GM18858 (cell line): ENCODE measurements at regions not wholly inside any gene's neighbourhood (a gene's known extent, or its start where the extent isn't known, plus 50 kb on each side); places are given as distances from the start of the nearest gene placed in this dataset.
"Not testable (repeated sequence)": the region's sequence is repeated elsewhere in the genome, so short reads cannot be mapped to it uniquely, and the experiment has no call there.

Experiments used
- ATAC-seq: cut with Tn5 transposase; IDR thresholded peaks from one replicate; pipeline ENCODE4 v1.9.1; 2021; ENCODE audit not compliant: unreplicated experiment

DNA sequence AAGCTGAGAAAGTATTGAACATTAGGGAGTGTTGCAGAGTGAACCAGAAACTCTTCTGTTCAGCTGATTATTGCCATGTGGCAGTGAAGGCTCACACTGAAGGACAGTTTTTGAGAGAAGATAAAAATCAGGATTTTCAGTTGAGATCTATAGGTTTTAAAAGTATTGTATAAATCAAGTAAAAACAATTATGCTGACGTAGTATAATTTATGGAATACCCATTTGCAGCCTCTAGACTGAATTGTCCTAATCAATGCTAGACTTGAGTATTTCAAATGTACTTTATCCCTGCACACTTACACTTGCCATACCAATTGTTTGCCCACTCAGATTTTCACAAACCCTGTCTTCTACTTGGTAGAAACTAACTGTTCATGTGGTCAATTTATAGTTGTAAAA lies 245.8 kb downstream of the FRK start:
- no peak for ATAC-seq

GRCh38 chr6:115811541-115811940 lies 249.2 kb downstream of the FRK start:
- no peak for ATAC-seq

DNA sequence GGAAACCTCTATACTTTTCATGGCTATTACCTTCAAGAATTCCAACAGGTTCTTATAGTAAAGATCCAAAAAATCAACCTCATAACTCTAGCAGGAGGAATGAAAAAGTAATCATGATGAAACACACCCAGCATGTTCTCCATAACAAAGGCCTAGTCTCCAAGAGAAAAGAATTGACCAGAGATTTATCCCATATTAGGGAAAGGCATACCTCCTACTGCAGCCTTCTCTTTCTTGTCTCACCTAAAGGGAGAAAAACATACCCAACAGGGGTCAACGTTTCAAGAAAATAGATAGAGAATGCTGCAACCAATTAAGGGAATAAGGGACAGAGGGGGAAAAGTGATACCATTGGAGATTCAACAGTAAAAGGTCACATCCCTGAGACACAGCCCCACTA lies 262.5 kb downstream of the FRK start:
- no peak for ATAC-seq

DNA sequence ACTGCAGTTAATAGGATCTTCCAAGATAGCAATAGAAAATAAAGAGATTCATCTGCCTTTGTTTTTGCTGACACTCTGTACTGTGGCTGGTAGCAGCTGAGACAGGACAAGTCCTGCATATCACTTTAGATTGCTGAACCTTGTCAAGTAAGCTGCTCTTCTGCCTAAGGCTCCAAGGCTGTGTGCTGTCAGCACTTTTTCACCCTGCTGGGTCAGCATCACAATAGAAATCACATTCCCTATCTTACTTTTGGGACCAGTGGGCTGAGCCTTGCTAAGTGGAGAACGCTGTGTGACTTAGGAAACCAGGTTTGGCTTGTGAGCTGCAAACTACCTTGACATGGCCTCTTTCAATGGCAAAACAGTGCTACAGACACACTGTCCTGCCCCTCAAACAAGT lies 263.9 kb downstream of the FRK start:
- ATAC-seq, result no peak

- no peak for ATAC-seq
Measured at GRCh38 chr6:115796061-115796460, 264.6 kb downstream of the FRK start.

DNA sequence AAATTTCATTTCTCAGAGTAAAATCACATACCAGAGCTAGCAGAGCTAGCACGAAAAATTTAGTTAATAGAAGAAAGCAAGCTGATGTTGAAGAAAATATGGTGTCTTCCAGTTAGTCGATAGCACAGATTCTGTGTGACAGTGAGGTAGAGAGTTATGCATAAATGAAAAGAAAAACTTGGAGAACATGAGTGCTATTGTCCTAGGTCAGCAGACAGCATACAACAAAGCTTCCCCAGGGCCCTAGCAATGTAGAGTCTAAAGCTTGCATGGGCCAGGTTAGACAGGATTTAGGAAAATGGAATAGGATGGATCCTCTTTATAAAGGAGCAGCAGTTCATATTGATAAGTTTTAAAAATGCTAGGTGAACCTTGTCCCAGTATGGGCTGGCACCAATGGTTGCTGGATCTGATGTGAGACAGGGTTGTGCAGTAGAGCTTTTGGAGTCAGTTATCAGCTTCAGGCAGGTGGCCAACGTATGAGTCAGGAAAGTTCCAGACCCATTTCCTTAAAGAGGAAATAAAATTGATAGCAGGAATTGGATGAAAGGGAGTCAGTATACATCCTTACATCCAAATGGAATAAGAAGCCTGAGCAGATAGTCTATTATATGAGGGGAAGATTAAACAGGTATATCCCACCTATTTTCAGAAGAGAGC lies 277.2 kb downstream of the FRK start:
- no peak for ATAC-seq

DNA sequence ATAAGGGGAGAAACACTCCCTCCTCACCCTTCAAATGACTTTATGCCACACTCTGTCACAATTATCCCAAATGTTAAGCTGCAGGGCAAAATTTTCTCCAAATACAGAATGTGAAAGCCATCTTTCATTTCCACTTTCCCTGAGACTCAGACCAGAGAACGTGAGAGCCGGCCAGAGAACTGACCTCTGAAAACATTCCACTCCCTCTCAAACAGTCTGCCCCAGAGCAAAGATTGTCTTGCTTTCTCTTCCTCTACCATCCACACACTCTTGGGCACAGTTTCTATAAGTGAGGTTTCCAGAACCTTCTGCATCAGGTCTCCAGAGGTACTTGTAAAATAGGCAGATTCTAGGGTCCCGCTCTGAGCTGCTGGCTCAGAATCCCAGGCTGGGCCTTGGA lies 278.1 kb downstream of the FRK start:
- no peak for ATAC-seq

DNA sequence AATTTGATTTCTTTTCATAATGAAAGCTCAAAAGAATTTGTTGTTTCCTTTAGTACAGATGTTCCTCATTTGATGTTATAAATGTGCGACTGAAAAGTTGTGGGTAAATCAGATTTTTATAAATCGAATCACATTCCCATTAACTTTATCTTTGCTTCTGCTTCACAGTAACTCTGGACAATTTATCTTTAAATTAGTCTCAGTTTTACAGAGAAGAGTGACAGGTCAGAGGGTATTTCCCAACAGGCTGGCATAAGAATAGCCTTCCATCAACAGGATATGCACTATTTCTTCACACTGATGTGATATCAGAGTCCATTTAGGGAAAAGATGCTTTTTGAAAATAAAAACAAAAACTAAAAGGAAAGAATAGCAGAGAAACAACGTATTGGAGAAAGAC lies 286.9 kb downstream of the FRK start:
- no peak for ATAC-seq

- ATAC-seq, result no peak
Measured at GRCh38 chr6:115770851-115771250, 289.8 kb downstream of the FRK start.

- no peak for ATAC-seq
Measured at GRCh38 chr6:115768500-115768899, 292.2 kb downstream of the FRK start.

DNA sequence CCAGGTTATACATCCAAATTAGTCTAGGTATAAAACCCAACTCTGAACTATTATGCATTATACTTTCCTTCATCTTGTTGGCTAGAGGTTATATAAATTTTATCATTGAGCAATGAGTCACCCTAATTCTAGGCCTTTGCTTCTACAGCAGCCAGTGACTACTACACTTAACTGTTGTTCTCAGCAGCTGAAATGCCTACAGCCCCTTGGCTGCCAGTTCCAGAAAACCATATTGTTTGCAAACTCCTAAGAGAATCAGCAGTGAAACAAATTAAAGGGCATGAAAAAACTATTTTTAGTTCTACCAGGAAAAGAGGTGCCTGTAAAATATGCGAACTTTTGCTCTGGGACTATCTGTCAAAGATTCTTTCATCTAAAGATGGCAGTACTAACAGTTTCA lies 292.8 kb downstream of the FRK start:
- no peak for ATAC-seq

DNA sequence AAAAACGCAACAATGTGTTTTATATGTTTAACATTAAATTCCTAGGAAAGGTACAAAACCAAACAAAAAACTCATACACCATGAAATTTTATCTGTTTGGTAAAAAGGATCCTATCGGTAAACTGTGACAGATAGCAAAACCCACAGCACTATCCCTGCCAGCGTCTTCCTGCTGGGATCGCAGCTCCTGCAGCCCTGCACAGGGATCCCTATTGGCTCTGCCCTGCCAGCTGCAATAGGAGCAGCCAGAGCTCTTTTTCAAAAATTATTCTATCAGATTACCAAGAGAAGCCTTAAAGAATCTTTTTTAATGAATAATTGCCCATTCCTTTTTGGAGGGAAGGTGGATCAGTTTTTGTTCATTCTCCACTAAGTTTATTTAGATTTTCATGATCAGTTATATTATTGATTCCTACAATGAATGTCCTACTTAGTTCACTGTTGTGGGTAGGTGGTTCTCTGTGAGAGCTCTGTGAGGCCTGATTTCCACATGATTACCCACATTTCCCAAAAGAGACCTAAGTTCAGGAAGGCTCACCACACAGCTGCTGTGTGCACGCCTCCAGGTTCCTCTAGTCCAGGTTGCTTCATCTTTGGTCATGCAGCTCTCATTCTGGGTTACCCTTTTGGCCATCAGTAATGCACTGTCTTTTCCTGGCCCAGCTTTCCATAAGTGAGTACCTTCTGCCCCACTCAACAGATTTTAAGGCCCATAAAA lies 293.8 kb downstream of the FRK start:
- no peak for ATAC-seq

GRCh38 chr6:115765966-115766365 lies 294.7 kb downstream of the FRK start:
- ATAC-seq, result no peak

DNA sequence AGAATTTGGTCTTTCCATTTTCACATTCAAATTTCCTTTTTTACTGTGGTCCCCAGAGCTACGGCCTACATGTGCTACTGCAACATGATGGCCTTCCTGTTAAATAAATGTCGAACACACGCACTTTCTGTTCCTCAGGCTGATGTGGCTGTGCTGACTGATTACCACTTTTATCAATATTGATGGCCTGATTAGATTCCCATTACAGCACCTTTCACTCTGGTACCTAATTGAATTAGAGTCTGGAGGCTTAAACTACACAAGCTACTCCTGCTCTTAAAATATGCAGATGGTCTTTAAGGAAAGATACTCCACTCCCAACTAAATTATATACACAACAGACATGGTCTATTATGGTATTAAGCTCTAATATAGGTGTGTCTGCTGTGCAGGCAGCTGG lies 301.6 kb downstream of the FRK start:
- no peak for ATAC-seq

GRCh38 chr6:115753446-115753845 lies 307.2 kb downstream of the FRK start:
- ATAC-seq, result no peak

GRCh38 chr6:115750946-115751345 lies 309.7 kb downstream of the FRK start:
- no peak for ATAC-seq

DNA sequence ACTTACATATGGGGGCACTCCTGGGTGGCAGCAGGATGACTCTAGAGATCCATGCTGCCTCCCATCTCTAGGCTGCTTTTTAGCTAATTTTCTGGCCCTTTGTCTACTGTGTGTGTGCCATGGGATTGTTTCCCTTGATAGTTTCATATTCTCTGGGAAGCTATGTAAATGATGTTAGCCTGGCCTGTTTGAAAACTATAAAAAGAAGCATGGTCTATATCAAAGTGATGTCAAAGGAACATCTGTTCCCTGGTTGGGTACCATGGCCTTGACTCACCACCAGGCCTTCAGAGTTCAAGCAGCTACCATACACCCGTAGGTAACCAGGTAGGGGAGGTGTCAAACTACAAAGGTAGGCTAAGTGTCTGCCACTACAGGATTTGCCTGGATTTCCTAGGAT lies 310.4 kb downstream of the FRK start:
- ATAC-seq, result no peak

DNA sequence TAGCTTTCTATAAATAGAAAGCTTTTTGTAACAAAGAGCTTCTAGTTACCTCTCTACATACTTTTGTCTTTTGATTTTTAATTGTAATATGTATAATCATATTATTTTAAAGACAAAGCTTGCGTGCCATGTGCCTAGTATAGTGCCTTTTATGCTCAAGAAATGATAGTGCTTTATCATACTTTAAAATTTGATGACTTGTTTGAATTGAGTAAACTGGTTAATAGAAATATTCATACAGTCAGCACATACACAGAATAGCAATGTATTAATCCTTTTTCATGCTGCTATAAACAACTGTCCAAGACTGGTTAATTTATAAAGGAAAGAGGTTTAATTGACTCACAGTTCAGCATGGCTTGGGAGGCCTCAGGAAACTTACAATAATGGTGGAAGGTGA lies 313.0 kb downstream of the FRK start:
- no peak for ATAC-seq

GRCh38 chr6:115746583-115746982 lies 314.1 kb downstream of the FRK start:
- ATAC-seq, result not testable (repeated sequence)

GRCh38 chr6:115740907-115741306 lies 319.8 kb downstream of the FRK start:
- no peak for ATAC-seq

DNA sequence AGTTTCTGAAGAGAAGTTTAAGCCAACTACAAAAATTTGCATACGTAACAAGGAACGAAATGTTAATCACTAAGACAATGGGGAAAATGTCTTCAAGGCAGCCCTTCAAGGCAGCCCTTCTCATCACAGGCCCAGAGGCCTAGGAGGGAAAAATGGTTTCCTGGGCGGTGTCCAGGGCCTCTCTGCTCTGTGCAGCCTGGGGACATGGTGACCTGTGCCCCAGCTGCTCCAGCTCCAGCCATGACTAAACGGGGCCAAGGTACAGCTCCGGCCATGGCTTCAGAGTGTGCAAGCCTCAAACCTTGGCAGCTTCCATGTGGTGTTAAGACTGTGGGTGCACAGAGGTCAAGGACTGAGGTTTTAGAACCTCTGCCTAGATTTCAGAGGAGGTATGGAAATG lies 325.1 kb downstream of the FRK start:
- ATAC-seq, result no peak

- ATAC-seq, result no peak
Measured at GRCh38 chr6:115733426-115733825, 327.3 kb downstream of the FRK start.

- ATAC-seq, result no peak
Measured at GRCh38 chr6:115729036-115729435, 331.7 kb downstream of the FRK start.
